IMR-90 (cell line): ENCODE measurements at regions not wholly inside any gene's neighbourhood (a gene's known extent, or its start where the extent isn't known, plus 50 kb on each side); places are given as distances from the start of the nearest gene placed in this dataset.

Experiments
- BHLHE40 ChIP-seq: fragments of 150-350 bp; IDR thresholded peaks from 2 replicates; pipeline ENCODE4 v1.6.1; 2016; ENCODE audit warnings: mild to moderate bottlenecking, low read depth, low read length
- POLR2A ChIP-seq: IDR thresholded peaks from 2 replicates; pipeline ENCODE4 v1.6.1; 2012; ENCODE audit warnings: mild to moderate bottlenecking, low read depth, low read length
- RAD21 ChIP-seq: IDR thresholded peaks from 2 replicates; pipeline ENCODE4 v1.6.1; 2012; ENCODE audit warnings: low read length, improper control_type of control experiment
- TF ChIP-seq, protein P1 (sequence below): conservative IDR thresholded peaks from 2 replicates; pipeline ENCODE4 v1.5.1; 2012; ENCODE audit warnings: mild to moderate bottlenecking, low read depth, low read length, improper control_type of control experiment
- TF ChIP-seq, protein P2 (sequence below): fragments of 150-350 bp; IDR thresholded peaks from 2 replicates; pipeline ENCODE4 v1.6.1; 2017; ENCODE audit warnings: mild to moderate bottlenecking, antibody characterized with exemption, low read length, low read depth

DNA sequence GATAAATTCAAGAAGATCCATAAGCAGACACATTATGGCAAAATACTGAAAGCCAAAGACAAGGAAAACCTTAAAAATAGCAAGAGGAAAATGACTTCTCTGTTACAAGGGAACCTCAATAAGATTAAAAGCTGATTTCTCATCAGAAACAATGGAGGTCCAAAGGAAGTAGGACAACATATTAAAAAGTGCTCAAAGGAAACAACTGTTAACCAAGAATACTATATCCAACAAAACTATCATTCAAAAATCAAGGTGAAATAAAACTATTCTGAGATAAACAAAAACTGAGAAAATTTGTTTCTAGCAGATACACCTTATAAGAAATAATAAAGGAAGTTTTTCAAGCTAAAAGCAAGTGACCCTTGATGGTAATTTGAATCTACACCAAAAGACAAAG lies 314.7 kb upstream of the ROPN1 start:
- TF ChIP-seq, protein P1, sequence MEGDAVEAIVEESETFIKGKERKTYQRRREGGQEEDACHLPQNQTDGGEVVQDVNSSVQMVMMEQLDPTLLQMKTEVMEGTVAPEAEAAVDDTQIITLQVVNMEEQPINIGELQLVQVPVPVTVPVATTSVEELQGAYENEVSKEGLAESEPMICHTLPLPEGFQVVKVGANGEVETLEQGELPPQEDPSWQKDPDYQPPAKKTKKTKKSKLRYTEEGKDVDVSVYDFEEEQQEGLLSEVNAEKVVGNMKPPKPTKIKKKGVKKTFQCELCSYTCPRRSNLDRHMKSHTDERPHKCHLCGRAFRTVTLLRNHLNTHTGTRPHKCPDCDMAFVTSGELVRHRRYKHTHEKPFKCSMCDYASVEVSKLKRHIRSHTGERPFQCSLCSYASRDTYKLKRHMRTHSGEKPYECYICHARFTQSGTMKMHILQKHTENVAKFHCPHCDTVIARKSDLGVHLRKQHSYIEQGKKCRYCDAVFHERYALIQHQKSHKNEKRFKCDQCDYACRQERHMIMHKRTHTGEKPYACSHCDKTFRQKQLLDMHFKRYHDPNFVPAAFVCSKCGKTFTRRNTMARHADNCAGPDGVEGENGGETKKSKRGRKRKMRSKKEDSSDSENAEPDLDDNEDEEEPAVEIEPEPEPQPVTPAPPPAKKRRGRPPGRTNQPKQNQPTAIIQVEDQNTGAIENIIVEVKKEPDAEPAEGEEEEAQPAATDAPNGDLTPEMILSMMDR: no peak
- TF ChIP-seq RAD21 (no peak), POLR2A (no peak), BHLHE40 (no peak)
- TF ChIP-seq, protein P2, sequence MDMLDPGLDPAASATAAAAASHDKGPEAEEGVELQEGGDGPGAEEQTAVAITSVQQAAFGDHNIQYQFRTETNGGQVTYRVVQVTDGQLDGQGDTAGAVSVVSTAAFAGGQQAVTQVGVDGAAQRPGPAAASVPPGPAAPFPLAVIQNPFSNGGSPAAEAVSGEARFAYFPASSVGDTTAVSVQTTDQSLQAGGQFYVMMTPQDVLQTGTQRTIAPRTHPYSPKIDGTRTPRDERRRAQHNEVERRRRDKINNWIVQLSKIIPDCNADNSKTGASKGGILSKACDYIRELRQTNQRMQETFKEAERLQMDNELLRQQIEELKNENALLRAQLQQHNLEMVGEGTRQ: no peak
